HCT116 (cell line): ENCODE measurements at regions not wholly inside any gene's neighbourhood (a gene's known extent, or its start where the extent isn't known, plus 50 kb on each side); places are given as distances from the start of the nearest gene placed in this dataset.

Source experiments
- EZH2phosphoT487 ChIP-seq: fragments of 200-600 bp; IDR thresholded peaks from 2 replicates; pipeline ENCODE4 v1.6.1; 2018; ENCODE audit warnings: antibody characterized with exemption, borderline replicate concordance
- FOSL1 ChIP-seq: IDR thresholded peaks from 2 replicates; pipeline ENCODE4 v1.6.1; 2012; ENCODE audit warnings: low read depth
- JUND ChIP-seq: IDR thresholded peaks from 2 replicates; pipeline ENCODE4 v1.6.1; 2012
- POLR2A ChIP-seq: IDR thresholded peaks from 2 replicates; pipeline ENCODE4 v1.7.0; 2011; ENCODE audit warnings: borderline replicate concordance; ENCODE audit not compliant: insufficient read depth, insufficient read length; ENCODE audit errors: extremely low read depth
- SIN3A ChIP-seq: IDR thresholded peaks from 2 replicates; pipeline ENCODE4 v1.6.1; 2012; ENCODE audit warnings: low read depth
- SP1 ChIP-seq: IDR thresholded peaks from 2 replicates; pipeline ENCODE4 v1.6.1; 2012; ENCODE audit warnings: low read depth
- TCF7L2 ChIP-seq: IDR thresholded peaks from 2 replicates; pipeline ENCODE4 v1.7.0; 2011; ENCODE audit warnings: borderline replicate concordance, inconsistent platforms; ENCODE audit not compliant: insufficient read depth, insufficient read length; ENCODE audit errors: extremely low read depth
- ZFX ChIP-seq: fragments of 450-650 bp; IDR thresholded peaks from 2 replicates; pipeline ENCODE4 v1.6.1; 2017
- ZNF274 ChIP-seq: fragments of 200-500 bp; sonication (Bioruptor generic); IDR thresholded peaks from 2 replicates; pipeline ENCODE4 v1.6.1; 2014; ENCODE audit warnings: mild to moderate bottlenecking, low read depth, low read length, inconsistent platforms
- TF ChIP-seq, protein P1 (sequence below), 3 experiments: fragments of 200-600 bp in 1 of 3; sonication (generic) in 1 of 3; IDR thresholded peaks in 2 of 3; conservative IDR thresholded peaks in 1 of 3; 2 replicates each; pipeline ENCODE4 v1.5.1; 2012 to 2017; ENCODE audit warnings: low read depth in 2 of 3, low read length in 2 of 3, antibody characterized with exemption in 1 of 3, borderline replicate concordance in 1 of 3, control low read depth in 1 of 3, mild to moderate bottlenecking in 1 of 3, mixed read lengths in 1 of 3, mixed run types in 1 of 3, moderate library complexity in 1 of 3; ENCODE audit not compliant: insufficient read depth in 1 of 3

DNA sequence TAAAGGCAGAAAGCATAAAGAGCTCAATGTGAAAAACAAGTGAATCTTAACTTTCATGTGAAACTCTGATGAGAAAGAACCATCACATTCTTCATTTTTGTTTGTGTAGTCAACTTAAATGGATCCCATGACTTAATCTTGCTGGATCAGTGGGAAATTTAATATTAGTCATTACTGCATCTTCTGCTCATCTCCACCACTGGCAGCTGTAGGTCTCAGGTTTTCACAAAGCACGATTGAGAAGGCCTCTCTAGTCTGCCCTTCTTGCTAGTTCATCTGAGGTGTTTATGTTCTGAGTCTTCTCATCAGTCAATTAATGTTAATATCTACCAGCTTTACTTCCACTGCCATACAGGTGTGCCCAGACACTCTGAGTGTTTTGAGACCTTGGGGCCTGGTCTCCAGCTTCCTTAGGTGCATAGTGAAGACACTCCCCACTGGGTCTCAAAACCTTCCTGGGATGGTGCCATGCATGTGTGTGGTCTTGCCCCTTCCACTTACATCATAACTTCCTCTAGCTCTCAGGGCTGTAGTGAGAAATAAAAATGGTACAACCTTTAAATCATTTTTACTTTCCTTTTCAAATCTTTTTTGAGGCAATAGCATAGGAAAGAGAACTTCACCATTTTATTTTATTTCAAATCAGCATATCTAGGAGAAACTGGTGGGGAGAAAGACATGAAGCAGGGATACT, 421.6 kb upstream of the CBLB start:
- TF ChIP-seq, protein P1, sequence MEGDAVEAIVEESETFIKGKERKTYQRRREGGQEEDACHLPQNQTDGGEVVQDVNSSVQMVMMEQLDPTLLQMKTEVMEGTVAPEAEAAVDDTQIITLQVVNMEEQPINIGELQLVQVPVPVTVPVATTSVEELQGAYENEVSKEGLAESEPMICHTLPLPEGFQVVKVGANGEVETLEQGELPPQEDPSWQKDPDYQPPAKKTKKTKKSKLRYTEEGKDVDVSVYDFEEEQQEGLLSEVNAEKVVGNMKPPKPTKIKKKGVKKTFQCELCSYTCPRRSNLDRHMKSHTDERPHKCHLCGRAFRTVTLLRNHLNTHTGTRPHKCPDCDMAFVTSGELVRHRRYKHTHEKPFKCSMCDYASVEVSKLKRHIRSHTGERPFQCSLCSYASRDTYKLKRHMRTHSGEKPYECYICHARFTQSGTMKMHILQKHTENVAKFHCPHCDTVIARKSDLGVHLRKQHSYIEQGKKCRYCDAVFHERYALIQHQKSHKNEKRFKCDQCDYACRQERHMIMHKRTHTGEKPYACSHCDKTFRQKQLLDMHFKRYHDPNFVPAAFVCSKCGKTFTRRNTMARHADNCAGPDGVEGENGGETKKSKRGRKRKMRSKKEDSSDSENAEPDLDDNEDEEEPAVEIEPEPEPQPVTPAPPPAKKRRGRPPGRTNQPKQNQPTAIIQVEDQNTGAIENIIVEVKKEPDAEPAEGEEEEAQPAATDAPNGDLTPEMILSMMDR (IDR thresholded peaks at IDR 0.05 in 2 of 3, conservative IDR thresholded peaks at IDR 0.05 in 1 of 3; ENCODE audit: borderline replicate concordance in 1 of 3, insufficient read depth in 1 of 3, low read depth in 2 of 3, low read length in 2 of 3) = no peak
- TF ChIP-seq POLR2A (no peak), ZFX (no peak), TCF7L2 (no peak), SIN3A (no peak), EZH2phosphoT487 (no peak), FOSL1 (no peak), JUND (no peak), ZNF274 (no peak), SP1 (no peak)
